Left renal pelvis (tissue), 4 donors: ENCODE measurements at regions not wholly inside any gene's neighbourhood (a gene's known extent, or its start where the extent isn't known, plus 50 kb on each side); places are given as distances from the start of the nearest gene placed in this dataset.

ENCODE experiments used
- DNase-seq, 4 donors: peaks; one replicate each; pipeline ENCODE4 v3.0.0-alpha.2; 2013; ENCODE audit warnings: low read depth in 4 of 4, low spot score in 3 of 4

GRCh38 chr14:44309331-44309730 lies 197.8 kb downstream of the FSCB start:
- DNase-seq, result no peak

GRCh38 chr14:44300916-44301315 lies 206.2 kb downstream of the FSCB start:
- no peak for DNase-seq

GRCh38 chr14:44297437-44297836 lies 209.6 kb downstream of the FSCB start:
- DNase-seq, result no peak

- no peak for DNase-seq
These were observed 215.6 kb downstream of the FSCB start for GRCh38 chr14:44291366-44291915.

- DNase-seq, result no peak
These were observed 219.2 kb downstream of the FSCB start for GRCh38 chr14:44287858-44288257.

- no peak for DNase-seq
These were observed 220.9 kb downstream of the FSCB start for GRCh38 chr14:44286201-44286600.

- no peak for DNase-seq
These were observed 223.2 kb downstream of the FSCB start for GRCh38 chr14:44283836-44284235.

- DNase-seq, result no peak
These were observed 227.7 kb downstream of the FSCB start for GRCh38 chr14:44279357-44279756.

- no peak for DNase-seq
These were observed 235.4 kb downstream of the FSCB start for GRCh38 chr14:44271637-44272036.

GRCh38 chr14:44271006-44271405 lies 236.1 kb downstream of the FSCB start:
- DNase-seq, result no peak

- no peak for DNase-seq
These were observed 241.8 kb downstream of the FSCB start for GRCh38 chr14:44265246-44265645.

GRCh38 chr14:44215660-44216059 lies 291.4 kb downstream of the FSCB start:
- no peak for DNase-seq

- no peak for DNase-seq
These were observed 295.4 kb downstream of the FSCB start for GRCh38 chr14:44211718-44212117.

- DNase-seq, result no peak
These were observed 302.8 kb downstream of the FSCB start for GRCh38 chr14:44204061-44204835.

- no peak for DNase-seq
These were observed 326.1 kb downstream of the FSCB start for GRCh38 chr14:44180975-44181374.

- no peak for DNase-seq
These were observed 336.5 kb downstream of the FSCB start for GRCh38 chr14:44170556-44170955.

GRCh38 chr14:44170101-44170500 lies 337.0 kb downstream of the FSCB start:
- DNase-seq, result no peak

- DNase-seq, result no peak
These were observed 338.5 kb downstream of the FSCB start for GRCh38 chr14:44168566-44168965.

- DNase-seq, result no peak
These were observed 340.5 kb downstream of the FSCB start for GRCh38 chr14:44166611-44167010.

- no peak for DNase-seq
These were observed 341.1 kb downstream of the FSCB start for GRCh38 chr14:44165936-44166335.

GRCh38 chr14:44165286-44165685 lies 341.8 kb downstream of the FSCB start:
- DNase-seq, result no peak

GRCh38 chr14:44163946-44164345 lies 343.1 kb downstream of the FSCB start:
- DNase-seq, result no peak

- no peak for DNase-seq
These were observed 344.9 kb downstream of the FSCB start for GRCh38 chr14:44162197-44162596.
